ENCODE measurements at regions not wholly inside any gene's neighbourhood (a gene's known extent, or its start where the extent isn't known, plus 50 kb on each side); places are given as distances from the start of the nearest gene placed in this dataset.

DNA sequence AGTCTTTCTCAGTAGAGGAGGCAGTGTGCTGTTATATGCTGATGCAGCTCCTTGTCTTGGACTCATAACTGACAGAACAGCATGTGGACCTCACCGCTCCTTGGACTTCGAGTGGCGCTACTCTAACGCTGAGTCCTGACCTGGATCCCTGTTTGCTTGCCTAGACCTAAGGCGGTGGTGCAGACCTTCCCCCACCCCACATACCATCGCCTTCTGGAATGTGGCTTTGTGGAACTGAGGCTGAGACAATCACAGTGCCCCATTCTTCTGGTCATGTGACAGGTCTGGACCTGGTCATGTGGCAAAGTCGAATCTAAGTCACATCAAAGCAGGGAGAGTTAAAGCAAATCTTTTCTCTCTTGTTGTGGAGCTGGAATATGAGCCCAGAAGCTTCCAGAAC lies 190.7 kb upstream of the MKI67 start:
- DNase-seq (no peak), ATAC-seq (no peak)

GRCh38 chr10:128318366-128318765 lies 192.1 kb upstream of the MKI67 start:
- DNase-seq (no peak), ATAC-seq (no peak)

- ATAC-seq (no peak), DNase-seq (no peak)
Observed at GRCh38 chr10:128318913-128319312, 192.7 kb upstream of the MKI67 start.

GRCh38 chr10:128322106-128322505 lies 195.9 kb upstream of the MKI67 start:
- no peak for DNase-seq
- no peak for ATAC-seq

DNA sequence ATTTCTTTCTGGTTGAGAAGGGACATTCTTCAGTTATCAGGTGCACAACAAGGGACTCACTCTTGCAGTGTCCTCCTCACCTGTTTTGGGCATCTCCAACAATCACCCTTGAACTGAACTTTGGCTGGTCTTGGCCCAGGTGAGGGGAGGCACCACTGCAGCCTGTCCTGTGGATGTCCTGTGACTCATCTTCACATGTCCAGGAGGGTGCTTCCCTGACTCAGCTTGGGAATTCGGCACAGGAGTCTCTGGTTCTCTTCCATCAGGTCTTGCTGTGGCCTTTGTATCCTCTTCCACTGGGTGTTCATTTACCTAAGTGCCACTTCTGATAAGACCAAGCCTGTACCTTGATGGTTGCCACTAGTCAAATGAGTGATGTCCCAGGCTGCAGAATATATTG lies 196.7 kb upstream of the MKI67 start:
- DNase-seq (no peak), ATAC-seq (no peak)

GRCh38 chr10:128324058-128324827 lies 198.0 kb upstream of the MKI67 start:
- no peak for DNase-seq
- no peak for ATAC-seq

- DNase-seq (no peak), ATAC-seq (no peak)
Observed at GRCh38 chr10:128325788-128326187, 199.6 kb upstream of the MKI67 start.

DNA sequence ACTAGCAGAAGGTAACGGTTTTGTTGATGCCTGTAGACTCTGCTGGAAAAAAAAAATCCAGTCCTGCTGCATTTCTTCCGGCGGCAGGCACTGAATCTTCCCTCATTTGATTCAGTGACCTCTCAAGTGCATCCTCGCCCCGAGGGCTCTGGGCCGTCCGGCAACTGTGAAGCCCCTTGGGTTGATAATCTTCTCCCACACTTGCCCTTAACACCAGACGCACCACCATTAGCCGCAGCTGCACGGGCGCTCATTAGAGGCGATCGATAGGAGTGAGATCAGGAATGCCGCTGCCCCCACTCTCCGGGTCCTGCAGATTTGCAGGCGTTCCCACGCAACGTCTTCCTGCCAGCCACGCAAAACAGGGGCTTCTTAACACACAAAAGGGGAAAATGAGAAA lies 200.0 kb upstream of the MKI67 start:
- ATAC-seq (no peak), DNase-seq (no peak)

GRCh38 chr10:128326851-128327250 lies 200.6 kb upstream of the MKI67 start:
- DNase-seq (no peak), ATAC-seq (no peak)

- ATAC-seq (no peak), DNase-seq (no peak)
Observed at GRCh38 chr10:128336401-128336800, 210.2 kb upstream of the MKI67 start.

DNA sequence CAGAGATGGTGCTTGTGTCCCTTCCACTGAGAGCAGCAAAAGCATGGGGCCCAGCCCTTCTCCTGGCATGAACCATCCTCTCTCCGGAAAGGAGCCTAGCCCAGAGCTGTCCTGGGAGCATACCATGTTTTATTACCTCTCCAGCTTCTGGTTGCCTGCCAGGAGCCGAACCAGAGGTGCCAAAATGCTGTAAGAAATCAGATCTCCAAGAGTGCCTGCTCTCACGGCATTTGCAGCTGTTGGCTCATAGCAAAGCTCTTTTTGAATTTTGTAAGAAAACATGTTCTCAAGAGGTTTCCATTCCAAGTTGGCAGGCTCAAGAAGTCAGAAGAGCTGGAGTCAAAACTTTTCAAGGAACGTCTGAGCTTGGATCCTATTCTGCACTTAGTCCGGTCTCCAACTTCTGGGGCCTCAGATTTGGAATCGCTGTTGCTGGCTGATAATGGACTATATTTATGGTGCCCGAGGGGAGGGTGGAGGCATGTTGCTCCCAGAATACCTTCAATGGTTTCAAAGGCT lies 211.7 kb upstream of the MKI67 start:
- ATAC-seq (no peak), DNase-seq (no peak)

DNA sequence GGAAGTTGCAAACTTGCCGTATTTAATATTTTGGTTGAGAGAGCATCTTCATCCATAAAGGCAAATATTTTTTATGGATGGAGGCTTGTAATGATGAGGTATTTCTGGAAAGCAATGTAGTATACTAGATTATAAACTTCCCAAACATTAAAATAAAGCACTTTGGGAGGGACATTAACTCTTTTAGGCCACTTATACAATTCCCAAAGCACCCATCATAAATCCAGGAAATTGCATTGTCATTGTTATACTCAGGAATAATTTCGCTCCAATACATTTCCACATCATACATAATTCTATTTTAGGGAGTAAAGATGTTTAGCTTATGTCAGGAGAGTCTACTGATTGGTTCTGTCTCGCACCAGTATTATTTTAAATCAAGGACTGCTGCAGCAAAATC lies 212.7 kb upstream of the MKI67 start:
- no peak for DNase-seq
- ATAC-seq: no peak

- no peak for DNase-seq
- ATAC-seq: no peak
Observed at GRCh38 chr10:128339753-128340152, 213.5 kb upstream of the MKI67 start.

GRCh38 chr10:128345353-128345752 lies 219.1 kb upstream of the MKI67 start:
- ATAC-seq (no peak), DNase-seq (no peak)

DNA sequence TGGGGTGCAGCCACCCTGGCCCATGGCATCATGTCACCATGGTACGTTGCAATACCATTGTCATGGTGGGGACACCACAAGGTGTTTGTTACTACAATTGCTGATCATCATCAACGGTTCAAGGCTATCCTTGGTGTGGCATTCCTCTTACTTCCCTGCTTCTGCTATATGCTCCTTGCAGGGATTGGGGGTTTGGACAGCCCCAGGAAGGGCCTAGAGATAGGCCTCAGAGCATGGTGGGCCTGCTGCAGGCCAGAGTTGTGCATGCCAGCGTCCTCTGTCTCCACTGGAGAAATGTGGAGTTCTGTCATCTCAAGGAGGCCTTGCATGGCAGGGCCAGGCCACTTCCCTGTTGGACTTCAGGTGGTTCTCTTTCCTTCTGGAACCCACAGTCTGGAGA lies 234.6 kb upstream of the MKI67 start:
- no peak for DNase-seq
- ATAC-seq: no peak

DNA sequence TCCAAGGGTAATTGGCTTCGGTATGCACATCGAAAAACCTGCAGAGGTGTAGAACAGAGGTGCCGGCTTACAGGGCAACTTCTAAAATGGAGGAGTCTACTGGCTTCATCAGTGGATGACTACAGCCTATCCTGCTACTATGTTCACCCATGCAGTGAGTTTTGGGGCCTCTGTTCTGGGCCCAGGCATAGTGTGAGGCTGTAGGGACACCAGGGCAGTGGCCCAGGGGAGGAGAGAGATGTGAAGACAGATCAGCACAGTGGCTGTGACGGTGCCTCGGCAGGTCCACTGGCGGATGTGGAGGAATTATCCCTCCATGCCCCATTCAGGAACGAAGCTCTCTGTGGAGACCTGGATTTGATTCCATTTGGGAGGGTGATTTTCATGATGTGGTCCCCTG lies 235.3 kb upstream of the MKI67 start:
- ATAC-seq (no peak), DNase-seq (no peak)

DNA sequence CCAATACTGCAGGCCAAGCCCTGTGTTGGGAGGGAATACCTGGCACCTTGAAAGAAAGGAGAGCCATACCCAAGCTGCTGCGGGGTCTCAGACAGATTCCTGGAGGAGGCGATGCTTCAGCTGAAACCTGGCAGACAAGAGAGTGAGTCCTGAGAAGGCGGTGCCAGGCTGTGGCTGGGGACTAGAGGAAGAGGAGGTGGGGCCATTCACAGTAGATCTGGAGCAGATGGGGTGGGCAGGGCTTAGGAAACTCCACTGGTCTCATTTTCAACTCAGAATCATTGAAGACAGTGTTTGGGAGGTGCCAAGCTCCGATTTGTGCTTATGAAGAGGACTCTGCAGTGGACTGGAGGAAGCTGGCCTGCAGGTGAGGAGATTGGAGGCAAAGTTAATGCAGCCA lies 236.3 kb upstream of the MKI67 start:
- ATAC-seq: no peak
- DNase-seq: no peak

DNA sequence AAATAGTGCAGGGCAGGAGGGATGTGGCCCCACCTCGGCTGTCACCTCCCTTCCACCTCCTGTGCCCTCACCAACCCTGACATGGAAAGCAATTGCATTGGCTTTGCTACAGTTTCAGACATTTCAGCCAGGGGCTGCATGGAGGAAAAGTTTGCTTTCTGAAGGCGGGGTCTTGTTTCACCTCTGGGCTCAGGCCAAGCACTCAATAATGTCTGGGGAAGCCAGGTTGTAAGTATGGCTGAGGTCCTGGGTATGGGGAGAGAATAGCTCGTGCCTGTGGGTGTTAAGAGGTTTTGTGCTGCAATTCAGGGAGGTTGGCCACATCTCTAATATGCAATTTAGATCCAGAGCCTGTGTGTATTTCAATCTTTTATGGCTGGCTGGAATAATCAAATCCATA lies 238.4 kb upstream of the MKI67 start:
- DNase-seq (no peak), ATAC-seq (no peak)

DNA sequence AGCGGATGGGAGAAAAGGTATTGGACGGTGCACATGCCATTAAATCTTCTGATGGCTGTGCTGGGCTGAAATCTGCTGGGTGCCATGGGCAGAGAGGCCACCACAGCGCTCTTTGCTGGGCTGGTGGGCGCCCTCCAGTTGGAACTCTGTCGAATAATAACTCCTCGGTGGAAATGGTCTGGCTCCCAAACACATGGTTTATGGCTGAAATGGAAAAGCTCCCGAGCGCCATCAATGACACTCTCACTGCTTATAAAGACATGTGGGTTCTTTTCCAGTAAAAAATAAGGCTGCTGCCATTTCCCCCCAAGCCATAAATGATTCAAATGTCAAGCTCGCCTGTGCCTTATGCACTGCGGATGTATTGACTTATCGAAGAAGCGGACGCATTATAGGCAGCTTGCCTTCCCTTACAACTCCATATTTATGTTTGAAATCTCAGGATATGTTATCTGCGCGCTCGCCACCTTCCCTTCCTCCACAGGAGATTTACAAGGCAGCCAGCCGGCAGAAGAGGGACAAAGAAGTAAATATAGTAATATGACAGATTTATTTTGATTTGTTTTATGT lies 239.0 kb upstream of the MKI67 start:
- DNase-seq (no peak), ATAC-seq (no peak)

- ATAC-seq: no peak
- no peak for DNase-seq
Observed at GRCh38 chr10:128367807-128368206, 241.6 kb upstream of the MKI67 start.

- no peak for DNase-seq
- ATAC-seq: no peak
Observed at GRCh38 chr10:128369101-128369650, 243.0 kb upstream of the MKI67 start.

- no peak for ATAC-seq
- no peak for DNase-seq
Observed at GRCh38 chr10:128373071-128373749, 247.0 kb upstream of the MKI67 start.

DNA sequence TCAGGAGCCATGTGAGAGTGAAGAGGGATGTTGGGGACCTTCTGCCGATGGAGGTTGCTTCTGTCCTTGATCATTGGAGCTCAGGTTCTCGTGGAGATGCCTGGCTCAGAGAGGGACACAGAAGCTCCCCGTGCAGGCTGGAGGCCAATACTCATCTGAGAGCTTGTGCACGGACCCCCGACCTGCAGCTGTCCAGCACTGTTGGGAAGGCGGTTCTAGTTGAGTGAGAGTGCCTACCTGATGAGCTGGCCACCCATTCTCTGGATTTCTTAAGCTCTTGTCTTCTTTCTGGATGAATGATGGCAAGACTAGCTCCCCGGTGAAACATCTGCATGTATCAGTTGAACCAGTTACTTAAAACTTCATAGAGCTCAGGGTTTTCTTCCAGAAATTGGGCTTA lies 247.6 kb upstream of the MKI67 start:
- ATAC-seq (no peak), DNase-seq (no peak)

Data from stimulated activated naive CD8-positive, alpha-beta T cell treated with anti-CD3 and anti-CD28 coated beads, Interleukin-15, Interleukin-2, amounts not matched to agents 100 U/mL and 50 U/mL, for 24 hours (primary cell).